Prostate gland (tissue), 2 donors: ENCODE measurements at regions not wholly inside any gene's neighbourhood (a gene's known extent, or its start where the extent isn't known, plus 50 kb on each side); places are given as distances from the start of the nearest gene placed in this dataset.

Experiments
- DNase-seq: peaks from one replicate; pipeline ENCODE4 v3.0.0-alpha.2; 2019; ENCODE audit warnings: low spot score
- H3K27ac ChIP-seq, 2 donors: fragments of 200-600 bp; sonication (generic); 2 replicates each; pipeline ENCODE4 v1.5.1; 2017 to 2019
- H3K27me3 ChIP-seq: fragments of 200-600 bp; sonication (generic); replicated peaks from 2 replicates; pipeline ENCODE4 v1.5.1; 2019; ENCODE audit not compliant: insufficient read depth
- H3K36me3 ChIP-seq, 2 donors: fragments of 200-600 bp; sonication (generic); 1 replicate in 1 of 2; 2 replicates in 1 of 2; pipeline versions ENCODE4 v1.5.1 to v1.8.1; 2017 to 2019
- H3K4me1 ChIP-seq: fragments of 200-600 bp; sonication (generic); replicated peaks from 2 replicates; pipeline ENCODE4 v1.5.1; 2019
- H3K4me3 ChIP-seq, 2 donors: fragments of 200-600 bp; sonication (generic); 2 replicates each; pipeline ENCODE4 v1.5.1; 2017 to 2019
- H3K9me3 ChIP-seq: fragments of 200-600 bp; sonication (generic); 2 replicates; pipeline ENCODE4 v1.5.1; 2017
- CTCF ChIP-seq, 4 experiments: fragments of 200-600 bp in 2 of 4; fragments of 450-650 bp in 2 of 4; sonication (generic) in 2 of 4; IDR thresholded peaks; 1 replicate in 3 of 4; 2 replicates in 1 of 4; pipeline ENCODE4 v1.5.1; 2016 to 2019; ENCODE audit warnings: antibody characterized with exemption in 4 of 4, mild to moderate bottlenecking in 2 of 4, moderate library complexity in 2 of 4
- POLR2A ChIP-seq: fragments of 450-650 bp; IDR thresholded peaks from one replicate; pipeline ENCODE4 v1.6.1; 2016; ENCODE audit warnings: antibody characterized with exemption, mild to moderate bottlenecking
- POLR2AphosphoS5 ChIP-seq: sonication (generic); formaldehyde crosslinking; IDR thresholded peaks from one replicate; pipeline ENCODE4 v1.6.1; 2017; ENCODE audit warnings: antibody characterized with exemption
- WGBS: methylation state at CpG from one replicate; pipeline ENCODE4 v1.1.5; 2018; 5-methylcytosine and 5-hydroxymethylcytosine counted together
- intact Hi-C: fragments of 100-400 bp; cut with DNase I; formaldehyde crosslinking; loops from one replicate; pipeline ENCODE4 v1.14.2; 2022

GRCh38 chr2:5799348-5799747 is 107.2 kb downstream of the SOX11 start:
- H3K4me1 ChIP-seq, result no peaks in the 10 kb centered on the region
- no peaks in the 10 kb centered on the region for H3K9me3 ChIP-seq
- intact Hi-C loops, result no loop called here
- no peak overlapping the region for H3K27ac ChIP-seq
- TF ChIP-seq POLR2AphosphoS5 (no peak), POLR2A (no peak), CTCF (IDR thresholded peaks at IDR 0.05) (no peak)
- H3K27me3 ChIP-seq, result no peaks in the 10 kb centered on the region
- WGBS, result 100% methylated on average over 1 of the region's 1 CpG
- H3K4me3 ChIP-seq, result no peak overlapping the region
- no peaks in the 10 kb centered on the region for H3K36me3 ChIP-seq
- DNase-seq, result no peak

- no peak overlapping the region for H3K27ac ChIP-seq
- no peak for TF ChIP-seq POLR2AphosphoS5
- TF ChIP-seq POLR2A, result no peak
- TF ChIP-seq CTCF (IDR thresholded peaks at IDR 0.05), result no peak
- H3K36me3 ChIP-seq, result no peaks in the 10 kb centered on the region
- H3K4me3 ChIP-seq, result no peak overlapping the region
- no peaks in the 10 kb centered on the region for H3K27me3 ChIP-seq
- no peaks in the 10 kb centered on the region for H3K9me3 ChIP-seq
- no peaks in the 10 kb centered on the region for H3K4me1 ChIP-seq
- no peak for DNase-seq
- intact Hi-C loops, result no loop called here
- 29% methylated on average over 8 of the region's 8 CpGs for WGBS
Measured at GRCh38 chr2:5803547-5803946, 111.4 kb downstream of the SOX11 start.

- intact Hi-C loops, result no loop called here
- H3K4me3 ChIP-seq, result no peak overlapping the region
- 42% methylated on average over 3 of the region's 3 CpGs for WGBS
- H3K9me3 ChIP-seq, result no peaks in the 10 kb centered on the region
- no peaks in the 10 kb centered on the region for H3K36me3 ChIP-seq
- no peak for DNase-seq
- H3K27ac ChIP-seq, result no peak overlapping the region
- no peaks in the 10 kb centered on the region for H3K27me3 ChIP-seq
- TF ChIP-seq CTCF (IDR thresholded peaks at IDR 0.05) (no peak), POLR2A (no peak), POLR2AphosphoS5 (no peak)
- H3K4me1 ChIP-seq, result no peaks in the 10 kb centered on the region
Measured at GRCh38 chr2:5818961-5819600, 126.9 kb downstream of the SOX11 start.

- 92% methylated on average over 2 of the region's 2 CpGs for WGBS
- Histone ChIP-seq H3K27ac (no peak overlapping the region), H3K36me3 (no peaks in the 10 kb centered on the region), H3K4me3 (no peak overlapping the region), H3K4me1 (no peaks in the 10 kb centered on the region), H3K9me3 (no peaks in the 10 kb centered on the region), H3K27me3 (no peaks in the 10 kb centered on the region)
- no peak for TF ChIP-seq POLR2A
- no peak for TF ChIP-seq POLR2AphosphoS5
- no peak for TF ChIP-seq CTCF (IDR thresholded peaks at IDR 0.05)
- DNase-seq, result no peak
- intact Hi-C loops, result no loop called here
Measured at GRCh38 chr2:5824126-5824525, 131.9 kb downstream of the SOX11 start.

GRCh38 chr2:5825686-5826085 is 133.5 kb downstream of the SOX11 start:
- no peak for TF ChIP-seq CTCF (IDR thresholded peaks at IDR 0.05)
- TF ChIP-seq POLR2A, result no peak
- TF ChIP-seq POLR2AphosphoS5, result no peak
- DNase-seq, result no peak
- 89% methylated on average over 1 of the region's 1 CpG for WGBS
- no peak overlapping the region for H3K27ac ChIP-seq
- intact Hi-C loops, result no loop called here
- H3K27me3 ChIP-seq, result no peaks in the 10 kb centered on the region
- H3K4me1 ChIP-seq, result no peaks in the 10 kb centered on the region
- no peaks in the 10 kb centered on the region for H3K36me3 ChIP-seq
- no peak overlapping the region for H3K4me3 ChIP-seq
- H3K9me3 ChIP-seq, result no peaks in the 10 kb centered on the region
